Activated CD4-positive, alpha-beta T cell treated with anti-CD3 and anti-CD28 coated beads for 4 hours (primary cell): ENCODE measurements at regions not wholly inside any gene's neighbourhood (a gene's known extent, or its start where the extent isn't known, plus 50 kb on each side); places are given as distances from the start of the nearest gene placed in this dataset.

ENCODE experiments used
- DNase-seq, 2 donors: peaks; one replicate each; pipeline ENCODE4 v3.0.0-alpha.2; 2020

GRCh38 chr11:90795746-90796145 lies 572.9 kb upstream of the CHORDC1 start:
- no peak for DNase-seq

- no peak for DNase-seq
Observed at GRCh38 chr11:90788961-90789360, 566.1 kb upstream of the CHORDC1 start.

GRCh38 chr11:90784241-90784814 lies 561.5 kb upstream of the CHORDC1 start:
- no peak for DNase-seq

GRCh38 chr11:90783111-90783510 lies 560.3 kb upstream of the CHORDC1 start:
- no peak for DNase-seq

GRCh38 chr11:90779098-90779497 lies 556.2 kb upstream of the CHORDC1 start:
- no peak for DNase-seq

- no peak for DNase-seq
Observed at GRCh38 chr11:90775567-90776165, 552.8 kb upstream of the CHORDC1 start.

GRCh38 chr11:90774727-90775566 lies 552.1 kb upstream of the CHORDC1 start:
- DNase-seq = no peak

GRCh38 chr11:90770007-90770406 lies 547.2 kb upstream of the CHORDC1 start:
- DNase-seq = no peak

- no peak for DNase-seq
Observed at GRCh38 chr11:90766121-90766520, 543.3 kb upstream of the CHORDC1 start.

- no peak for DNase-seq
Observed at GRCh38 chr11:90764691-90765090, 541.8 kb upstream of the CHORDC1 start.

- no peak for DNase-seq
Observed at GRCh38 chr11:90757849-90758494, 535.1 kb upstream of the CHORDC1 start.

- DNase-seq = no peak
Observed at GRCh38 chr11:90756617-90757016, 533.8 kb upstream of the CHORDC1 start.

- no peak for DNase-seq
Observed at GRCh38 chr11:90753546-90753945, 530.7 kb upstream of the CHORDC1 start.

GRCh38 chr11:90747057-90747456 lies 524.2 kb upstream of the CHORDC1 start:
- no peak for DNase-seq

- DNase-seq = no peak
Observed at GRCh38 chr11:90744169-90744568, 521.3 kb upstream of the CHORDC1 start.

- DNase-seq = no peak
Observed at GRCh38 chr11:90738799-90739198, 516.0 kb upstream of the CHORDC1 start.

GRCh38 chr11:90737444-90738050 lies 514.7 kb upstream of the CHORDC1 start:
- no peak for DNase-seq

GRCh38 chr11:90732486-90732885 lies 509.6 kb upstream of the CHORDC1 start:
- no peak for DNase-seq

- DNase-seq = no peak
Observed at GRCh38 chr11:90723475-90723874, 500.6 kb upstream of the CHORDC1 start.

GRCh38 chr11:90722552-90723190 lies 499.8 kb upstream of the CHORDC1 start:
- no peak for DNase-seq

- no peak for DNase-seq
Observed at GRCh38 chr11:90717522-90717921, 494.7 kb upstream of the CHORDC1 start.

- no peak for DNase-seq
Observed at GRCh38 chr11:90705661-90706060, 482.8 kb upstream of the CHORDC1 start.

GRCh38 chr11:90704510-90704909 lies 481.7 kb upstream of the CHORDC1 start:
- DNase-seq = no peak
